HG02885 (cell line): ENCODE measurements at regions not wholly inside any gene's neighbourhood (a gene's known extent, or its start where the extent isn't known, plus 50 kb on each side); places are given as distances from the start of the nearest gene placed in this dataset.

Source experiments
- ATAC-seq: cut with Tn5 transposase; IDR thresholded peaks from one replicate; pipeline ENCODE4 v1.9.1; 2021; ENCODE audit warnings: mild to moderate bottlenecking; ENCODE audit not compliant: unreplicated experiment, poor library complexity

DNA sequence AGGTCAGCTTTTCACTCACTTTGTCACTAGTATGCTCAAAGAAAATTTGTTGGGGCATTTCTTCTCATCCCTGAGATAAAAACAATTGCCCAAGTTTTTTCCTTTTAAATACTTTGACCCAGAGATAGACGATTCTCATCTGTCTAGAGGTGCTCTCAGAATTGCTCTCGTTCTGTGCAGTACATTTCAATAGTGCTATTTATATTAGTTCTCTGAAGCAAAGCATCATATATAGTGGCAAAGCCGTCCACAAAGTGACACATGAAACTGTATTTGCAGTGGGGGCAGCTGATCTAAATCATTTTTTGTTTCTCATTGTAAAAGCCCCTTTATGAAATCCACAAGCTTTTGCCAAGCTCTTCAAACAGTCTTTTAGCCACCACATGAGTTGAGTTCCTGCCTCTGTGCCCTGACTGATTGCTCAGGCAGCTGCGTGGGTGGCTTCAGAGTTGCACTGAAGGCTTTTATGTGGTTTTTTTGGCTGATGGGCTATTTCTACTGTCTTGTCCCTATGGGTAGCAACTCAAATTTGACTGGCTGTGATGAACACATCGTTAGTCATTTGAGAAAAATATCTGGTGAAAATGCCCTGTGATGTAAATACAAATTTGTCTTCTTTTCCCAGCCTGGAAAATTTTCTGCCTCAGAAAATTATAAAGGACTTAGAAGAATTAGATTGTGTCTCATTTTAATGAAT is 119.1 kb upstream of the OTUD4 start:
- peak; percentile 99 for ATAC-seq

DNA sequence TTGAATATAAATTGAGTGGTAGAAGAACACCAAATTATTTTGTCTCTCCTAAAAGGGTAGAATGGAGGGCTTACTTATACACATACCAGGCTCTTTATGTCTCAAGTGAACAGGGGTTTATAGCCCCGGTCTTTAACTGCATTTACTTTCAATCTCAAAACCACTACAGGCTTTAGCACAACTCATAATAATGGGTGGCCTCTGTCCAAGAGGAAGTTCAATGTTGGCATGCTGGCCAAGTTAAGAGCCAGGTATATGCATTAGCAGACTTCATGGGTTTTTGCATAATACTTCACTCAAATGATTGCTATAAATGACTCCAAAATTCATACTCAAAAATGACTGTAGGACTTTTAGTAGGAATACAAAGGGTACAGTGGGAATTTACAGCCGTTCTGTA is 118.5 kb upstream of the OTUD4 start:
- no peak for ATAC-seq

DNA sequence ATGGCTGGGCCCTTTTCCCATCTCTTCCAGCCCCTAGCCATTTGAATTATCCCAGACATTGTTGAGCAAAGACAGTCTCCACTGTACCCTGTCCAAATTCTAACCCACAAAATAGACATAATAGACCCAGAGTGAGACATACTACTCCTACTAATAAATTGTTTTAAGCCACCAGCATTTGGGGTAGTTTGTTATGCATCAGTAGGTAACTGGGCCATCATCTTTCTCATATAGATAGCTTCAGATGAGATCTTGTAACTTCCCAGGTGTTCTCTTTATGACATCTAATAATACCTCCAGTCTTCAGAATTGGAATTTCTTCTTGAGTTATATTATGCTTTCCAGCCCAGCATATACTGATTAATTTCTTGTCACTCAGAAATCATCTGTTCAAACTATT is 117.2 kb upstream of the OTUD4 start:
- ATAC-seq: no peak

DNA sequence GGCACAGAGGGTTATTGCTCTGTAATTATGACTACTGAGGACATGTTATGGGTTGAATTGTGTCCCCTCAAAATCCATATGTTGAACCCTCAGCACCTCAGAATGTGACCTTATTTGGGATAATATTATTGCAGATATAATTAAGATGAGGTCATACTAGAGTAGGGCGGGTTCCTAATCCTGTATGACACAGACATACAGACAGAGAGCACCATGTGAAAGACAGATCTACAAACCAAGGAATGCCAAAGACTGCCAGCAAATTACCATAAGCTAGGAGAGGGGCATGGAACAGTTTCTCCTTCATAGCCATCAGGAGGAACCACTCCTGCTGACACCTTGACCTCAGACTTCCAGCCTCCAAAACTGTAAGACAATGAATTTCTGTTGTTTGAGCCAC is 115.2 kb upstream of the OTUD4 start:
- ATAC-seq: no peak

DNA sequence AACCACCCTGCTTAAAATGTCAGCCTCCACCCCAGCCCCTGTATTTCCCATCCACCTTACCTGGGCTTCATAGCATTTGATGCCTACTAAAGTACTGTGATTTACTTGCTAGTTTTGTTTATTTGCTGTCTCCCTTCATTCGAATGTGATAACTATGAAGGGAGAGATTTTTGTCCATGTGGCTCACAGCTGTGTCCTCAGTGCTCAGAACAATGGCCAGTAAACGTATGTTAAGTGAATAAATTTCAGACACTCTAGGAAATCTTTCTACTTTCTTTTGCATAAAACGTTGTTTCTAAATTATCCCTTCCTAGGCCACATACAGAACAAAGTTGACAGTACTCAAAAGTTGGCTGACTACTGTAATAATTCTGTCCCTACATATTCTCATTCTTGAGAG is 114.7 kb upstream of the OTUD4 start:
- no peak for ATAC-seq

DNA sequence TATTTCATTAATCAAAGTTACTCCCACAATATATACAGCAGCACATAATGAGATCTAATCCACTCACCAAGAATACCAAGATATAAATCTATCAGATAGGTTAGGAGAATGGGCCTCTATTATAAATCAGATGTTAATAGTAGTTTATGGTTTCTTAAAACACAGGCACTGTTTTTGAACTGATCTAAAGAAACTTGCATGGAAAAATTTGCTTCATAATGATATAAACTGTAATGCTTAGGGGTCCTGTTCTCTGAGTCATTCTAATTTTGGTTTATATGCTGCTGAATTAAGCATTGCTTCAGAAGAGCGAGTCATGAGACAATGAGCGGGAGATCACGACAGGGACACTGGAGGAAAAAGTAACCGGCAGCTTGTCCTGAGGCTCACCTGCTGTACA is 113.3 kb upstream of the OTUD4 start:
- no peak for ATAC-seq

DNA sequence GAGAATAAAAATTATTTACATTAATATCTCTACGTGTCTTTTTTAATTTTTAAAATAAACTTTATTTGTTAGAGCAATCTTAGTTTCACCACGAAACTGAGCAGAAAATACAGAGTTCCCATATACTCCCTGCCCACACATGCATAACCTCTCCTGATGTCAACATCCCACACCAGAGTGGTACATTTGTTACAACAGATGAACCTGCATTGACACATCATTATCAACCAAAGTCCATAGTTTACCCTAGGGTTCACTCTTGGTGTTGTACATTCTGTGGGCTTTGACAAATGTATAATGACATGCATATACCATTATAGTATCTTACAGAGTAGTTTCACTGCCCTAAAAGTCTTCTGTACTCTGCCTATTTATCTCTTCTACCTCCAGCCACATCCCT is 110.6 kb upstream of the OTUD4 start:
- ATAC-seq: no peak

DNA sequence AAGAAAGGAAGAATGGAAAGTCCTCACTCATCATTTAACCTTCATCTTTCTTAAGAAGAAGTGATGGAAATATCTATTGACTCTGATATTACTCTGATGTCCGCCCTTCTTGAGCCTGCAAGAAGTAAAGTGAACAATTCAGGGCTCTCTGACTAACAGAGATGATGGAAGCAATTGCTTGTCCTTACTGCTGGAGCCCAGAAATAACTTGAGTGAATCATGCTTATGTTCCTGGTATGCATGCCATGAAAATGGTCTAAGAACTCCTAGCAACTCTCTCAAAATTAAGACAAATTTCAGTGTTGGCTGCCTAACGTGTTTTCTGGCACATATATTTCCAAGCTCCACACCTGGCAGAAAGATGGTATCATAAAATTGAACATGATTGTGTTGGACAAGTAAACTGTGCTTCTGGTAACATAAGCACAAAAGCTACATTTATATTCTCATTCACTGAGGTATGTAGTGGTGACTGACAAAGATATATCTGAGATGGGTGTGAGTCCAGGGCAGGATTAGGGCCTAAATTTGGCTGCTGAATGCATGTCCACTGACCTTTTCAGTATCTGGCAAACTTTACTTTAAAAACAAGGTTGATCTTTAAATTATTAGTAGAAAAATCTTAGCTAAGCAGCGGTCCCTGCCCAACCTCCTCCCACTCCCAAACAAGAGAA is 109.2 kb upstream of the OTUD4 start:
- ATAC-seq: no peak

DNA sequence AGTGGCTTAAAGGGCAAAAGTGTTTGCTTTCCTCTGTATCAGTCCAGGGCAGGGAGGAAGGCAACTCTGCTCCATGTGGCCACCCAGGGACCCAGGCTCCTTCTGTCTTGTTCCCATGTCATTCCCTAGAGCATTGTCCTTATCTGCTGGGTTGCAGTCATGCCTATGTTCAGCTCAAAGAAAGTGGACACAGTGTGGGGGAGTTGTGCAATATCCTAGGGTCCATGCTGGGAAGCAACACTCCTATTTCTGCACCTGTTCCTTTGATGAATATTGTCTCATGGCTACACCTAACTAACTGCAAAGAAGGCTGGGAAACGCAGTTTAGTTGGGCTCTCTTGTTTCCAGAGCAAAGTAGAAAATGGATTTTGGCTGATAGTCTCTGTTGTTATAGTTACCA is 107.0 kb upstream of the OTUD4 start:
- no peak for ATAC-seq

DNA sequence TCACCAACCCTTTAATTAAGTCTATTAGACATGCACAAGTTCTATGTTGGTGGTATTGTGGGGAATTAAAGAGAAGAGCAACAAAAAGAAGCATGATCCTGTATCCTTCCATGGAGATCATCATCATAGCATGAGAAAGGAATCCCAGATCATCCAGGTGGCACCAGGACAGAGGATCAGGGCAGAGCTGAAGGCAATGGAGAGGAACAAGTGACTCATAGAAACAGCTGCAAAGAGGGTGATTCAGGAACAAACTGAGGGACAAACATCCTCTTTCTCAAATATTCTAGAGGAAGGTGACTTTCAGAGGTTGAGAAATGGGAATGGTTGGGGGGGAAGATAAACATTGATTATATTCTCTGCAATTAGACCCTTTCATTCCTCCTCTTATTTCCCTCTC is 105.5 kb upstream of the OTUD4 start:
- no peak for ATAC-seq

DNA sequence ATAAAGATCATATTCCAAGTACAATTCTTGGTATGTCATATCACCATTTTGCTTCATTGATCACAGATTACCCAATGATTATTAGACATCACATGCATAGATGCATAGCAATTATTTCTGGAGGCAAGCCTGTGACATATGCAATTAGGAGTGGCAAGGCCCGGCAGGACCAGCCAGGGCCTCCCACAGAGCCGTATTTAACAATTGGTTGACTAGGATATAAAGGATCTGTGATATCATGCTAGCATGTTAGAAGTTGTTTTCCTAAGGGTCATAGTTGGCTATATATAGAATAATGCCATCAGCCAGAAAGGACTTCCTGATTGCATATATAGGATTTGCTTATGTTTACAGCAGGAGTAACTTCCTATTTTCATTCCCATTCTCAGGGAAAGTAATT is 103.5 kb upstream of the OTUD4 start:
- no peak for ATAC-seq

DNA sequence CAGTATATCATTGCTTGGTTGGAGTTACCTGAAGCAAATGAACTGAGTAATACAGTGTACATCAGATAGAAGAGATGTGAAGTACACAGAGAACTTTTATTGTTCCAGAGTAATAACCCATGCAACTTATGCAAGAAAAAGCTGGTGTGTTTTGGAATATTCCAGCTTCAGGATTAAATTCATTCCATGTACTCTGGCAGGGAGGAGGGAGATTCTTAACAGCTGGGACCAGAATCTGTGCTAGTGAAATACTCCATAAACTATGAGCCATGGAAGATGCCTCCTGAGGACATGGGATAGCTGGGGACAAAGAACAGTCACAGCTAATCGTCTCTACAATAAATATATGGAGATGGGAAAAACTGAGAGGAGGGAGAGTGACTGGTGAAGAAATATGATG is 101.6 kb upstream of the OTUD4 start:
- ATAC-seq: no peak

DNA sequence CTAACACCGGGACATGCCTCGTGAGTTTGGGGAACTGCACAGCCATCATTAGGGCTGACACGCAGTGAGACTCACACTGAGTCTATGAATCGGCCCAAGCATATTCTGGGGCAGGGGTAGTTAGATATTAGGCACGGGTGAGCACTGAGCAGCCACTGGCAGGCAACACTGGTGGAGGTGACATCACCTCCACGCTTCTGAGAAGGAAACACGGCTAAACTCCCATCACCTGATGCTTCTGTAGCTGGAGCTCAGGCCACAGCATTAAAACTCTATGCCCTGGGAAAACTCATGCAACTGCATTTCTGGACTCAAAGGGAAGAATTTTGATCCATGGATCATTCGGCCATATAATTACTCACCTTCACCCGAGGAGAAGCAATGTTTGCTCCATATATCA is 100.8 kb upstream of the OTUD4 start:
- no peak for ATAC-seq

DNA sequence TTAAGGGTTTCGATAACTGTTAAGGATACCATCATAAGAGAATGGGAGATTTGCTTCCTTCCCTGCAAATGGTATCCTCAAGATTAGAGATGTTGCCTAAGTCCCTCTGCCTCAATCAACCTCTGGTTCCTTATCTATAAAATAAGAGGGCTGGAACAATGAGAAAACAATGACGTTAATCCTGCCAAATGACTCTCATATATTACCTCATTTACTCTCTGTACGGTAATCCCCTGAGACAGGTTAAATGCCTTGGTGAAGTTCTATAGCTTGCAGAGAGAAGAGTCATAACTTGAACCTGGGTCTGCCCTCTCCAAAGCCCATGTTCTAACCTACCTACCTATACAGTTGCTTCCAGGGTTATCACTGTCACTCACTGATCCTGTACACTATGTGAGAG is 100.2 kb upstream of the OTUD4 start:
- no peak for ATAC-seq

DNA sequence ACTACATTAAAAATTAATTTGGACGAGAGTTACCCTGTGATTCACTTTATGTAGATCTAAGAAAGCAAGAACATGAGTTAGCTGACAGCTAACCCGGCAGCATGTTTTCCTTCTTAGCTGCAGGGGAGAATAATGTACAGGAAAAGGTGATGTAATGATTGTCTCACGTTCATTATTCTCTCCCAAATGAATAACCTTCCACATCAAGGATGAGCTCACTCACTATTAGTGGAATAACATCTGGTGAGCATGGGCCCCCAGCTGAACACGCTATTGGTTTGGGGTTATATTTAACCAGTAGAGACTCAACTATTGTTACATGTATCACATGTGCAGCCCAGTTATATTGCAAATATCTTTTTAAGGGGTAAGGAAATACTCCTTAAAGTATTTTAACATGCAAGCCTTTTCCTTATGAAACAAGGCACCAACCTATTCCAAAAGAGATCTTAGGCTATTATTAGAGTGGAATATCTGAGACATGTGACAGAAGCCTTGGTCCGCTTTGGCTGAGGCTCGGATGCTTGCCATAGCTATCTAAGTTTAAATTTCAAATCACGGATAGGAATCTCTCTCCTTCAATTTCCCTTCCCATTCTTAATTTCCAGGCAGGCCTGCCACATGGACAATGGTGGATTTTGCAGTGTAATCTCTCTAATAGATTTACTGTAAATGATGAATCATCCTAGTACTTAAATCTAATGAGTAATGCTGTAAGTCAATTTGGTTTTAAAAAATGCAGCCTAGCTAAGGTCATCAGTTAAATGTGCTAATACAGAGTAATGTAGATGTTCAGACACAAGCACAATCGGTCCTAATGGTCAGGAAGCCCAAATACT is 99.0 kb upstream of the OTUD4 start:
- no peak for ATAC-seq

DNA sequence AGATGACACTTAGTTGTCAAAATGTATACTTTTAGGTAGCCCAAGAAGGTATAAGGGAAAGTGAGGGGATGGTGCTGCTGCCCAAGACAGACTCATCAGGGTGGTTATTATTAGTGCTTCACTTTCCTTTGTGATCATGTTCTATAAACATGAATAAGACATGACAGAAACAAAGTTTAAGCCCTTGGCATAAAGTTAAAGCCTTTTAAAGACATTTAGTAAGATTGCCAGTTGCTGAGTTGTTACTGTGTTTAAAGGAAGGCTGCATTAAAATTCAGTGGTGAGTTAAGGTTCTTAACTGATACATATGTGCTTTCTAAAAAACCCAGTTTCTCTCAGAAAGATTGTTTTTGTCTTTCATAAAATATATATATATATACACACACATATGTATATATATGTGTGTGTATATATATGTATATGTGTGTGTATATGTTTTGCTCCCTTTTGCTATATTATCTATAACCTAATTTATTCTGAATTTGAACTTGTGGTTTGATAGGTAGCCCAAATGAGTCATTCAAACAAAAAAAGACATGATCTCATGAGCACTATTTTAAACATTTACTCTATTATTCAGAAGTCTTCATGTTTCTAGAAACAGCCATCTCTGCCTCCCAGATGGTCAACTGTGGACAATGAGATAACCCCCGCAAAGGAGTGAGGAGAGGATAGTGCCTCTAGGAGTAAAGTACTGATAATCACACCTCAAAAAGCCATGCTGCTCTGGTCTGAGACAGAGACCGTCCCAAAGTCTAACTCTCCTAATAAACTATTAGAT is 98.1 kb upstream of the OTUD4 start:
- no peak for ATAC-seq

DNA sequence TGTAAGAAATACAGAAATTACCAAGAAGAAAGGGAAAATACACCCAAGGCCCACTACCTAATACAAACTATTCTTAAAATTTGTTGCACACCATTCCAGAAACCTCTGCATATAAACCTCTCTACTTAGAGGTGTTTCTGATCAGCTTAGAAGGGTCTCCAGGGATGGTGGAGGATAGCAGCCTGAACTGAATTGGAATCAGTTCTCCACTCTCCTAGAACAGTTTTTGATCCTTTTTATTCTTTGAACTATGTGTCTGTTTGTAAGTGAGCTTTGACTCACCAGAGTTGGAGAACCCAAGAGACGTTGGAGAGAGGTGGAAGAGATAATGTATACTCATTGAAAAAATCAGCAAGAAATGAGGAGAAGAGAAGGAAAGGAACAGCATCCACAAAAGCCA is 96.6 kb upstream of the OTUD4 start:
- no peak for ATAC-seq

DNA sequence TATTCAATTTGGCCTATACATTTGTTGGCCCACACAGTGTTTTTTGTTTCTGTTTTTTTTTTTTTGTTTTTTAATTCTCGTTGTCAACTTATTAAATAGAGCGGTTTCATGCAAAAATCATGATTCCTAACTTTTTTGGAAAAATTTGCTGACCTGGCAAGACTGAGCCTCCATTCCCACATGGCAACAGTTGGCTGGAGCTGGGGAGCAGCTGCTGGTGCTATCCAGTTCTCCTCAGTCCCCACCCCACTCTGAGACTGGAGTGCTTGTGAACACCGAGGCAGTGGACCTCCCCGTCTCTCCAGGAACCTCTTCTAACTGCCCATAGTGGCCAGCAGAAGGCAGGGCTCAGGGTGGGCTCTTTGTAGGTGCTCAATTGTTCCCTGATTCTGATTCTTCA is 95.7 kb upstream of the OTUD4 start:
- ATAC-seq: no peak

DNA sequence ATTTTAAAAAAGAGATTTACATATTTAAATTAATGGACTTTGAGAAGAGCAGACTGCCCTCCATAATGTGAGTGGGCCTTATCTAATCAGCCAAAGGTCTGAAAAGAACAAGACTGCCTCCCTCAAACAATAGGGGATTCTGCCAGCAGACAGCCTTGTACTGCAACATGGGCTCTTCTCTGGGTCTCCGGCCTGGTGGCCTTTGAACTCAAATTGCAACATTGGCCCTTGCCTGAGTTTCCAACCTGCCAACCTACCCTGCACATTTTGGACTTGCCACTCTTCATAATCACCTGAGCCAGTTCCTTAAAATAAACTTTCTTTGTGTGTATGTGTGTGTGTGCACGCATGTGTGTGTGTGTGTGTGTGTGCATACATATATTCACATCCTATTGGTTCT is 90.8 kb upstream of the OTUD4 start:
- ATAC-seq: no peak

DNA sequence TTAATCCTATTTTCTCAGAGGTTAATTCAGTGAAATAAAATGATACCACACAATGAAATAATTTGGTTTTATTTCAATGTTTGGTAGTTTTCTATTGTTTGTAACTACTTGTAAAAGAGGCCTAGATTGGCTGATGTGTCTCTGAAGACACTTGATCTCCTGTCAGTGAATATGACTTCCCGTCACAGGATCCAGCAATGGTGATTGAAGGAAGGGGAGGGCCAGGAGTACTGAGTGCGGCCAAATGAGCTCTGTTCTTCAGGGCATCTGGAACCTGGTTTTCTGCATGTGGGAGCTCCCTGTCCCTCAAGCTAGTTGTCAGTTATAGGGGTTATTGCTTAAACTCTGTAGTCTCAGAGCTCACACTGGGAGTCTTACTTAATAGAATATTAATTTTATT is 86.5 kb upstream of the OTUD4 start:
- no peak for ATAC-seq

DNA sequence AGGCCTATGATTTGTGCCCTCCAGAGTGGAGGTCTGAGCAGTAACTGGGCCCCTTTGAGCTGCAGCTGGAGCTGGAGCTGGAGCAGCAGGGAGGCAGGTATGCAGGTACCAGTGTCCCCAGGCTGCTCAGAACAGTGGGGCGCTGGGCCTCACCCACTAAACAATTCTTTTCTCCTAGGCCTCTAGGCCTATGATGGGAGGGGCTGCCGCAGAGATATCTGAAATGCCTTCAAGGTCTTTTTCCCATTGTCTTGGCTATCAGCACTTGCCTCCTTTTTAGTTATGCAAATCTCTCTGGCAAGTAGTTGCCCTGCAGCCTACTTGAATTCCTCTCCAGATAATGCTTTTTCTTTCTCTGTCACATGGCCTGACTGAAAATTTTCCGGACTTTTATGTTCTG is 79.7 kb upstream of the OTUD4 start:
- ATAC-seq: no peak
